HG03159 (cell line): ENCODE measurements at regions not wholly inside any gene's neighbourhood (a gene's known extent, or its start where the extent isn't known, plus 50 kb on each side); places are given as distances from the start of the nearest gene placed in this dataset.

ENCODE experiments used
- ATAC-seq: cut with Tn5 transposase; IDR thresholded peaks from one replicate; pipeline ENCODE4 v1.9.1; 2021; ENCODE audit warnings: mild to moderate bottlenecking, moderate library complexity; ENCODE audit not compliant: unreplicated experiment

DNA sequence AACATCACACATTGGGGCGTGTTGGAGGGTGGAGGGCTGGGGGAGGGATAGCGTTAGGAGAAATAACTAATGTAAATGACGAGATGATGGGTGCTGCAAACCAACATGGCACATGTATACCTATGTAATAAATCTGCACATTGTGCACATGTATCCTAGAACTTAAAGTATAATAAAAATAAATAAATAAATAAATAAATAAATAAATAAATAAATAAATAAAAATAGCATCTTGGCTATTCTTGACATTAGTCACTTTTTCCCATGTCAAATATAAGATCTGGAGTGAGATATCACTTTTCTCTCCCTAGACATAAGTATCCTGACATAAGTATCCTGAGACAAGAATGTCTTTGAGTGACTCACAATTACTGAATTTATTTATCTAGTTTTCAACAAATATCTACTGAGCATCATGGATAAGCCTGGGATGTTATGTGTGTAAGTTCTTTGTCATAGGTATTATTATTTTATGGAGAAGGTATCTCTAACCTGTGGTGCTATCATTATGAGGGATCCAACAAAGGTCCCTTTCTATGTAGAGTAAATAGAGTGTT is 691.3 kb downstream of the SORCS1 start:
- no peak for ATAC-seq

DNA sequence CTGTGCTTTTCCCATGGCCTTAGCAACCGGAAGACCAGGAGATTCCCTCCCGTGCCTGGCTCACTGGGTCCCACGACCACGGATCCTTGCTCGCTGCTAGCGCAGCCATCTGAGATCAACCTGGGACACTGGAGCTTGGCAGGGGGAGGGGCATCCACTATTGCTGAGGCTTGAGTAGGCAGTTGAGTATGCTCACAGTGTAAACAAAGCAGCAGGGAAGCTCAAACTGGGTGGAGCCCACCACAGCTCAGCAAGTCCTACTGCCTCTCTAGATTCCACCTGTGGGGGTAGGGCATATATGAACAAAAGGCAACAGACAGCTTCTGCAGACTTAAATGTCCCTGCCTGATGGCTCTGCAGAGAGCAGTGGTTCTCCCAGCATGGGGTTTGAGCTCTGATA is 697.0 kb downstream of the SORCS1 start:
- no peak for ATAC-seq

DNA sequence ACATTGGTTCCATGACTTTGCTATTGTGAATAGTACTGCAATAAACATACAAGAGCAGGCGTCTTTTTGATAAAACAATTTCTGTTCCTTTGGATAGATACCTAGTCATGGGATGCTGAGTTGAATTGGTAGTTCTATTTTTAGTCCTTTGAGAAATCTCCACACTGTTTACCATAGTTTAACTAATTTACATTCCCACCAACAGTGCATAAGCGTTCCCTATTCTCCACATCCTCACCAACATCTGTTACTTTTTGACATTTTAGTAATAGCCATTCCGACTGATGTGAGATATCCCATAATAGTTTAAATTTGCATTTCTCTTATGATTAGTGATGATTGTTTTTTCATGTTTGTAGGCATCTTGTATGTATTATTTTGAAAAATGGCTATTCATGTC is 707.0 kb downstream of the SORCS1 start:
- no peak for ATAC-seq

DNA sequence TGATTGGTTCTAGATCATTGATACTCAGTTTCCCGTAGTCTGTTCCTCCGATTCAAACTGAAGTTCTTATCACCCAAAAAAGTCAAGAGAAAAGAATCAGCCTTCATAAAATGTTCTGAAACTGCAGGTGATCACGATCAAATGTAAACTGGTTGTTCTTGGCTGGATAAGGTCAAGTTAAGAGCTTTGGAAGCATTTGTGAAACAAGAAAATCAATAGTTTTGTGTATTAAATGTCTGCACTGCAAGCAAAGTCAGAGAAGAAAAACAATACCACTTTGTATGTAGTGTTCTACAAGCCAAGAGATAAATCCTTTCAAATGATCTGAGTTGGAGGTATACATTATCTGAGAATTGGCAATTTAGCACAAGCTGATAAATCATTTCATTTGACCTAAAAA is 710.3 kb downstream of the SORCS1 start:
- ATAC-seq = no peak

DNA sequence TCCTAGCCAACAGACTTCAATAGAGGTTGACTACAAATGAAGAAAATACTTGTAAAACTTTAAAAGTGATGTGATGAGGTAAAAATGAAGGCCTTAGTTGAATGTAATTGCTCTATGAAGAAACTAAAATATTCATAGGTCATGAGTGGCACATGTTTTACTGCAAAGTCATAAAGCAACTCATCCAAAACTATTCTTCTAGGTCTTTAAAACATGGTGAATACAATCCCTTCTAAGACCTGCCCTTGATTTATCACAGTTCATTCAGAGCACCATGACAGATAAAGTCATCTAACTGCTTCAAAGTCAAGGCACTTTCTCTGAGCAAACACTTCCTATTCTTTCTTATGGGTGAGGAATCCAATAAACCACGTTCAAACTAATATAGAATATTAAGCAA is 713.5 kb downstream of the SORCS1 start:
- no peak for ATAC-seq

DNA sequence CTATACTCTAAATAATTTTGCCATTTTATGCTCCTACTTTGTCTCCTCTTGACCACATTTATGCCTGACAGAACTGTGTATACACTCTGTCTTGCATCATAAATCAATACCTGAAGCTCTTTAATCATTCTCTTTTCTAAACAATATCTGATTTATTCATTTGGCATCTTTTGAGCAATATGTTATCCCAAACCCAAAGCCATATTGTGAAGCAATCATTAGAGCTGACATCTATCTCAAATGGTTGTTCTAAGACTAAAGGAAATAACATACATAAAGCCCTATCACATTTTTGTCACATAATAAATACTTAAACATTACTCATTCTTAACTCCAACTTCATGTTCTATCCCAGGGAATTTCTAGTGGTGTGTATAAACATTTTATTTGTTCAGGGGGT is 717.6 kb downstream of the SORCS1 start:
- ATAC-seq = no peak

DNA sequence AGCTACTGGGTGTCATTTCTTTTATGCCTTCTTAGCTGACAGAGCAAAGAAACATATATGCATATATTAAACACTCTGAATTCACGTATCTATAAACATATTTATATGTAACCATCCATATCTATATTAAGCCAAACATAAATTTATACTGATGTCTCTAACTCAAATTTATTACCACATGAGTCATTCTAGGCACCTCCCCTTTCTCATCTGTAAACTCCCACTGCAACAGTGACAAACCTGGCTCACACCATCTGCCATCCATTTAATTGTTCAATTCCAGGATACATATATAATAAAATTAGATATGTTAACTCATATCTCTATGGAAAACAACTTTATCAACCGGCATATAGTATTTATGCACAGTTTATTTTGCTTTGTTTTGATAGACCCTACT is 722.3 kb downstream of the SORCS1 start:
- ATAC-seq = no peak

DNA sequence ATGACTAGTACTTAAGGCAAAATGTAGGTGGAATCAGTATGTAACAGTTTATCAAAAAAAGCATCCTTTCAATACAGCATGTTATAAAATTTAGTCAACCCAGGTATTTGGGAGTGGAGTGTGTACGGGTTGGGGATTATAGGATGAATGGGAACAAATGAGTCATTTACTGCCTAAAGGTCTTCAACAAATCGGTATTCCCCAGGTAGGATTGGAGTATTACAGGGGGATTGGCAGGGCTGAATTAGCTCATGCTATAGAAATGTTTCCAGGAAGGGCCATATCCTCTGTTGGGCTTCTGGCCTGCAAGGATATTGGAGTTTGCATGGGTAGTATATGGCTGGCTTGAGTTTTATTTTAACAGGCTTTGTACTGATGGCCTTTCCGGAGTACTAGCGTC is 723.7 kb downstream of the SORCS1 start:
- ATAC-seq = no peak

DNA sequence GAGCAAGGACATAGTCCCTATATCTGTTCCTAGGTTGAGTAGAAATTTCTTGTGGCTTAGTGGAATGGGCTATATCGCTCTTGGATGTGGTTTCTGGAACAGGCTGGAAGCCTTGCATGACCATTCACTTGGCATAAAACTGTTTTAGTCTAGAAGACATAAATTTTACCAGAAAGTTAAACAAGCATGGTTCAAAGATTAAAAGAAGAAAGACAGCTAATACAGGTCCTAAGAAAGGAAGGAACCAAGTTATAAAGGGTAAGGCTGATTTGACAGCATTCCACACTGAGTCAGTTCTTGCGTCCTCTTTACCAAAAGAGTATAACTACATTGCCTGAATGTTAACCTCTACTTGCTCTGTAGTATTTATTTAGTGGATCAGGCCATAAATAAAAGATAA is 724.2 kb downstream of the SORCS1 start:
- ATAC-seq = no peak

DNA sequence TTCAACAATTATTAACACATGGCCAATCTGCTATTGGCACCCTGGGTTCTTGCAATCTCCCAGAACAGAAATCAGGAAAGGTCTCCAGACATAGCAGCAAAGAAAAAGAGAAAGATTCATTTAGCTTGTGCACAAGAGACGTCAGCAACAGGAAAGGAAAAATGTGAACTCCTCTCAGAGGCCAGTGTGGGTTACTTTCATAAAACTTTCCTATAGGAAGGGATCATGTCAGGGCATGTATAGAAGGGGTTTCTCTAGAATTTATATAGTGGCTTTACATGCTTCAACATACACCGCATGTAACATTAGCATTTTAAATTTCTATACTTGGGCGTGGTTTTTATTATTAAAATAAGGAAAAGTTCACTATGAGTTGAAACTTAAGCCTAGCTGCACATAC is 725.1 kb downstream of the SORCS1 start:
- ATAC-seq = no peak

DNA sequence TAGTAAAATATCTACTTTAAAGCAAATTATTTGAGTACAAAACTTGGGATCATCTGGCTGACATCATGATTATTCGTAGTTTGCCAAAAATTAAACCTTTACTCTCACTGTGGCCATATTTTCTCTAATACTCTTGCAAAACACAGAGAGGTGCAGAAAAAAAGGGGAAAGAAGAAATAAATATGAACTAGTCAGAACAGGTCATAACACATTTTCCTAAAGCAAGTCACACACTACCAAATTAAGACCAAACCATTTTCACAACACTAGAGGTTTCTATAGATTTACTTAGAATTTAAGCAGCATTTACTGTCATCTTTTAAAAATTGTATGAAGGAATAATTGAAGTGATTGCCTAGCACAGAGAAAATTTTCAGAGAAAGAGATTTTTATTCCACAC is 726.1 kb downstream of the SORCS1 start:
- ATAC-seq = no peak

DNA sequence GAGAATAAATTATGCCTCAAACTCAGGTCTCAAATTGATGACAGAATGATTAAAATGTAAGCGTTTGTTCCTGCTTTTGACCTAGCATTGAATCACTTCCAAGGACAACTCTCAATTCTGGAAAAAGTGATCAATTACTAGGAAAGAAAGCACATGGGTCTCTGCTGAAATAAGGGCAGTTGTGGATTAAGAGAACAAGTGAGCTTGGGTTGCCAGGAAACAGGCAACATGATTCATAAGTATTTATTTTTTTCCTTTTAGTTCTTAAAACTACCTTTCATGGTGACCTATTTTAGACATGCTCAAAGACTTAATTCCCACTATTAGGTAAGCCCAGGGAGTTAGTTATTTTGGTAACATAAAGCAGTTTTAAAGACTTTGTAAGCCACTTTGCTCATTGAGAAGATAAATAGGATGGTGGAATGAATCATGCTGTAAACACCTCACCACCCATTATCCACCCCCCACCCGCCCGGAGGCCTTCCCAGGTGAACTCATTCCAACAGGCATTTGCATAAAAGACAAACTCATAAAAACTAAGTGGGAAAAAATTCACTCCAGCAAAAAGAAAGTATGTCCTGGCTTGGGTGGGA is 728.3 kb downstream of the SORCS1 start:
- no peak for ATAC-seq

DNA sequence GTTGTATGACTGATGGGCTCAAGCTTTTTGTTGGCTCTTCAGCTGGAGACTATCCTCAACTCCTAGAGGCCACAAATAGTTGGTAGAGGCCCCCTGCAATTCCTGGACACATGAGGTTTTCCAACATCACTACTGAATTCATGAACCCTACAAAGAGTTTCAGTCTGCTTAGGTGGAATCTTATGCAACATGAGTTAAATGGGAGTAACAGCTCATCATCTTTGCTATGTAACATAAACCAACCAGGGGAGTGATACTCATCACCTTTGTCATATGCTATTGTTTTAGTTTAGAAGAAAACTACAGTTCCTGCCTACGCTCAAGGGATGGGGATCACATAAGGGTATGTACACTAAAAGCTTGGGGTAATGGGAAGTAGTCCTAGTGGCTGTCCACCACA is 729.4 kb downstream of the SORCS1 start:
- no peak for ATAC-seq

DNA sequence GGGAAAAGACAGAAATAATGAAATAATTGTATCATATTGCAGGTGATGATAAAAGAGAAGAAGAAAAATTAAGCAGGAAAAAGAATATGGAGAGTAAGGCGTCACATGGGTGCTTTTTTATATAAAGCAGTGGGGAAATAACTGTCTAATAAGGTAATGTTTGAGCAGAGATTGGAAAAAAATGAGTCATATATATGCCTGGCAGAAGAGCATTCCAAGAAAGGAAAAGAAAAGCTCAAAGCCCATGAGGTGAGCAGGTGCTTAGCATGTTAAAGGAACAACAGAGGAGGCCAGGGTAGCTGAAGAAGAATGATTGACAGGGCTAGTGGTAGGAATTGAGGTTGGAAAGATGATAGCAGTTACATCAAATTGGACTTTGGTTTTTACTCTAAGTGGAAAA is 739.5 kb downstream of the SORCS1 start:
- ATAC-seq = no peak

DNA sequence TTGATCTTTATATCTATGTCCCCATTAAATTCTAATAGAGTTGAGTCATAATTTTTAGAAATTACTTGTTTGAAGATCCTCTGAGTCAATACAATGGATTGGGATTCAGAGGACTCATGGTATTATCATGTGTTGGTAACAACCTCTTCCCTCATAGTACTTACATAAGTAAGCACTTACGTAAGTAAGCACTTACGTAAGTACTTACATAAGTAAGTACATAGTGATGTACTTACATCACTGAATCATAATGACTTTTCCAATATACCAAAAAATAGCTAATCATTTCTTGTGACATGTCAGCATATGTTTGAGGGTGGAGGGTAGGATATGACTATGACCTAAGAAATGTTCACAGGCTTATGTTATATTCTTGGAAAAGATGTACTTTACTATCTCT is 740.5 kb downstream of the SORCS1 start:
- no peak for ATAC-seq

DNA sequence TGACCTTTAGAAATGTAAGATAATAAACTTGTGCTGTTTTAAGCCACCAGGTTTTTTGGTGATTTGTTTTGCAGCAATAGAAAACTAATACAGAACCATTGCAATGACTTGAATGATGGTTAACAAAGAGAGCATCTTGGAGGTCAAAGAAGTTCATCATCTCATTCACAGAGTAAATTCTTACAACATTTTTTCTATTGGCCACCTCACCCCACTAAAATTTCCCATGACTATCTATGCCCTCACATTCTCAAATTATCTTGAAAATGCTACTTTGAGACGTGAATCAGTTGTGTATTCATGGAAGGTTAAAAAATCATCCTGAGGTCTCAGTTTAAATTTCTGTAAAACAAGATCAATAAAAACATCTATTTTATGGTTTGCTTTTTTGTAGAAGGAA is 754.2 kb downstream of the SORCS1 start:
- no peak for ATAC-seq

DNA sequence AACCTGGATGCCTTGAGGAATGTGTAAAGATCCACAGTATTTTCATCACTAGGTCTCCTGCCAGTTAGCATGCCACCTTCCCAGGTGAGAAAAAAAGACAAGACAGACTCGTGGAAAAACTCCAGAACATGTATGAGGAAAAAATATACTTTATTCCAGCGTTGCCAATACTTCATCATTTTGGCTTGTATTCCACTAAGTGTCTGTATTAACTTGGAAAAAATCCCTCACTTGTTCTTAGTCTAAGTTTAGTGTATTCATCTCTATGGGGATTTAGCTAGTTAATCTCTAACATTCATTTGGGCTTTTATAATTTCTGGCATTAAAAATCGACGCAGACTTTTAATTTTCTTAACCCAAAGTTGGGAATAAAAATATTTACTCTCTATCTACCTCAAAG is 759.4 kb downstream of the SORCS1 start:
- no peak for ATAC-seq

DNA sequence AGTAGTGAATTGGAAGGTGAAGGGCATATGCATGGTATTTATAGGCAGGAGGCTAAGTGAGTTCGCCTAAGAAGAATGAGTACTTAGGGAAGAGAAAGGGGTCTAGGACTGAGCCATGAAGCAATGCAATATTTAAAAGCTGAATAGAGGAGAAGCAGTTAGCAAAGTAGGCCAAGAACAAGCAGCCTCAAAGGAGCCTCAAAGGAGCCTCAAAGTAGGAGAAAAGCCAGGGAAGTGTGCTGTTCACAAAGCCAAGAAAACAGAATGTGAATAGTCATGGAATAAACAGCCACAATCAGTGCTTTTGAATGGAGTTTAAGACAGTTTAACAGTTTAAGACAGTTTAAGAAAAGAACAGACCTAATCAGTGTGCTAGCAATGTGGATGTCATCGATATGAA is 762.0 kb downstream of the SORCS1 start:
- no peak for ATAC-seq

DNA sequence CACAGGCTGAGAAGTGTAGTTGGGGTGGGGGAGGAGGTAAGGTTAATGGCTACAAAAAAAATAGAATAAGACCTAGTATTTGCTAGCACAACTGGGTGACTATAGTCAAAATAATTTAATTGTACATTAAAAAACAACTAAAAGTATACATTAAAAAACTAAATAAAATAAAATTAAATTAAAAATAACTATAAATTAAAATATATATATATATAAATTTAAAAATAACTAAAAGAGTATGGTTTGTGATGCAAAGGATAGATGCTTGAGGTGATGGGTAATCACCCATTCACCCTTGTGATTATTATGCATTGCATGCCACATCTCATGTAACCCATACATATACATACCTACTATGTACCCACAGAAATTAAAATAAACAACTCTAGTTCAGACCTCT is 762.5 kb downstream of the SORCS1 start:
- no peak for ATAC-seq

DNA sequence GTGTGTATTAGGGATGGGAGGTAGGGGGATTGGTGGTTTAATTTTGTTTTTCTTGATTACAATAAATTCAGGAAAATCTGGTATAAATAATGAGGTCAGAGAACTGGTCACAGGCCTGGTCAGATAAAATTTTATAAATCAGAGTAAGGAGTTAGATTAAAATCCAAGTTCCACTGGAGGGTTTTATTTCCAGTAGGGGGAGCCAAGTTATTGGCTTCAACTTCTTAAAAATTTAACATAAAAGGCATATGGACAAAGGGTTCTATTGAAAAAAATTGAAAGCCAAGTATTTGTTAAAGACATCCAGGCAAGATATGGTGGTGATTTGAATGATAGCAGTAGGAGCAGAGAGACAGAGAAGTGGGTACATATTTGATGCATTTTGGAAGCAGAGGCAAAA is 763.3 kb downstream of the SORCS1 start:
- ATAC-seq = no peak

DNA sequence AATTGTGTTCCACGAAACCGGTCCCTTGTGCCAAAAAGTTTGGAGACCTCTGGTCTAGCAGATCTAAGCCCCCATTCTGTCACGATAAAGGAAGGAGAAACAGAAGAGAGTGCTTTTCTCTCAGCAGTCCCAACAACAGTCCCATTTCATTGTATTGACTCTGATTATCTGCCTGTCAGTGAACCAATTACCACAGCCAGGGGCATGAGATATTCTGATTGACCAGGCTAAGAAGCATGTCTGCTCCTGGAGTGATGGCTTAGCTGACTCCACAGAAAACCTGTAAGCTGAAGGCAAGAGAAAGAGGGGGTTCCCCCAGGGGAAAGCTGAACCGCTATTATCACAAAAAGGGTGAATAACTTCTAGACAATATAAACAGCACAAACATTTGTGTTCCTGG is 765.4 kb downstream of the SORCS1 start:
- no peak for ATAC-seq

DNA sequence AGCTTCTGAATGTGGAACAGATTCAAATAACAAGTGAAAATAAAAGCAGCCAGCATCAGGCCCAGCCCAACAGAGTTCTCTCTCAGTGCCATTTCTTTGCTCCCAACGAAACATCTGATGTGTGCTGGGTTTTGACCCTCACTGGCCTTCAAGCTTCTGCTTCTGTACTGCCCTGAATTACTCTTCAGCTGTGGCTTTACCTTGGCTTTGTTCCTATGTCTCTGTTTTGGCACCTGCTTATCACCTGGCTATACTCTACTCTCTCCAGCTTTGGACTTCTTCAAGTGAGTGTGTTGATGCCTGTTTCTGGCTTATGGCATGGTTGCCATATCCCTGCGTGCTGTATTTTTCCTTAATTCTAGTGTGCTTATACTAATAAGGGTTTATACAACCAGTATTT is 768.3 kb downstream of the SORCS1 start:
- no peak for ATAC-seq

DNA sequence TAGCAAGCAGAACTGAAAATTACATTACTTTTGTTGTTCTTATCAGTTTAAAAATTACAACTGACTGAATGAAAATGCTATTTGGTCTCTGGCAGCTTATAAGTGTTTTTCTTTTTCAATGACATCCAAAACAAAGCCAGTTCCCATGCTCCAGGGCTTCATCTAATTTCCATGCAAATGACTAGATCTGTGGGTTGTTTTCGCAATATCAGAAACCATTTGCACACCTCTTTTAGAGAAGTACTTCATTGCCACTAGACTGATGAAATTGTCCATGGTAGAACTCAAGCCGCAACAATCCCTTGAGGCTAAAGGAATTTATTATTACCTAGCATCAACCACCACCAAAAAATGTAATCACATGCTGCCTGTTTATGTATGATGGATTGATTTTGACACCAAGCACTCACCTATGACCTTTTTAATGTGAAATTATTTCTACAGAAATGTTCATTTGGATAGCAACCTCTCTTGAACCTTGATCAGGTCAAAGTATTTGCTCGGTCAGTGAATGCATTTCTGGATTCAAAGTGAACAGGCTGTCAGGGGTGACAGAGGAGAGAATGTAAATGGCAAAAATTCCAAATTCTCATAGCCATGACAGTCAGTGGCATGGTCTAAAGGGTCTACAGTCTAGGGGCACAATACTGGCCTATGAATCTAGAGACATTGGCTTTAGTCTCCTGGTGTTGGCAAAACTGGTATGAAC is 769.3 kb downstream of the SORCS1 start:
- no peak for ATAC-seq
